ENCODE measurements at regions not wholly inside any gene's neighbourhood (a gene's known extent, or its start where the extent isn't known, plus 50 kb on each side); places are given as distances from the start of the nearest gene placed in this dataset.

DNA sequence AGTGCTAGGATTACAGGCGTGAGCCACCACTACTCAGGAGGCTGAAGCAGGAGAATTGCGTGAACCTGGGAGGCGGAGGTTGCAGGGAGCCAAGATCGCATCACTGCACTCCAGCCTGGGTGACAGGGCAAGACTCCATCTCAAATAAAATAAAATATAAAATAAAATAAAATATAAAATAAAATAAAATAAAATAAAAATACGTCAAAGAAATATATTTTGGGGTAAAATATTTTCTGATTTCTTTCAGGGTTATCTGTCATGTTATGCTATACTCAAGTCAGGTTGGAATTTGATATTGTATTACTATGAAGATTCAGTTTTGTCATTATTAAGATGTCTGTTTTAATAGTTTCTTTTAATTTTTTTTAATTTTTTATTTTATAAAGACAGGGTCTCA lies 99.4 kb upstream of the GHITM start:
- TF ChIP-seq, protein P1, sequence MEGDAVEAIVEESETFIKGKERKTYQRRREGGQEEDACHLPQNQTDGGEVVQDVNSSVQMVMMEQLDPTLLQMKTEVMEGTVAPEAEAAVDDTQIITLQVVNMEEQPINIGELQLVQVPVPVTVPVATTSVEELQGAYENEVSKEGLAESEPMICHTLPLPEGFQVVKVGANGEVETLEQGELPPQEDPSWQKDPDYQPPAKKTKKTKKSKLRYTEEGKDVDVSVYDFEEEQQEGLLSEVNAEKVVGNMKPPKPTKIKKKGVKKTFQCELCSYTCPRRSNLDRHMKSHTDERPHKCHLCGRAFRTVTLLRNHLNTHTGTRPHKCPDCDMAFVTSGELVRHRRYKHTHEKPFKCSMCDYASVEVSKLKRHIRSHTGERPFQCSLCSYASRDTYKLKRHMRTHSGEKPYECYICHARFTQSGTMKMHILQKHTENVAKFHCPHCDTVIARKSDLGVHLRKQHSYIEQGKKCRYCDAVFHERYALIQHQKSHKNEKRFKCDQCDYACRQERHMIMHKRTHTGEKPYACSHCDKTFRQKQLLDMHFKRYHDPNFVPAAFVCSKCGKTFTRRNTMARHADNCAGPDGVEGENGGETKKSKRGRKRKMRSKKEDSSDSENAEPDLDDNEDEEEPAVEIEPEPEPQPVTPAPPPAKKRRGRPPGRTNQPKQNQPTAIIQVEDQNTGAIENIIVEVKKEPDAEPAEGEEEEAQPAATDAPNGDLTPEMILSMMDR (conservative IDR thresholded peaks at IDR 0.05; ENCODE audit: low read depth, low read length), result no peak
- no peak for TF ChIP-seq EZH2 (IDR thresholded peaks at IDR 0.05; ENCODE audit: low read length, unreplicated experiment)
- TF ChIP-seq EZH2phosphoT487 (IDR thresholded peaks at IDR 0.05; ENCODE audit: borderline replicate concordance, low read length), result no peak

All from PC-3 (cell line).